GM12878 (cell line): ENCODE measurements at regions not wholly inside any gene's neighbourhood (a gene's known extent, or its start where the extent isn't known, plus 50 kb on each side); places are given as distances from the start of the nearest gene placed in this dataset.

Experiments
- ATAC-seq: fragments of 200-7000 bp; cut with Tn5 transposase; 3 replicates; pipeline ENCODE4 v1.9.1; 2020; ENCODE audit warnings: mild to moderate bottlenecking, moderate library complexity
- BruUV-seq: library from RNA; stranded (reverse); fragments of 400-500 nt; replicated peaks from 2 replicates; lab custom pipeline; 2021; lab: Mats Ljungman, UMichigan
- CTCF ChIA-PET: fragments of 300-600 bp; sonication (Branson Sonifier 250); formaldehyde crosslinking; extraction: SDS; loops from one replicate; lab custom pipeline; 2021; ENCODE audit warnings: inconsistent platforms; lab: Yijun Ruan, JAX
- POLR2A ChIA-PET: fragments of 350-600 bp; formaldehyde crosslinking; extraction: SDS; loops from one replicate; lab custom pipeline; 2021; ENCODE audit warnings: inconsistent platforms; lab: Charles Lee
- RAD21 ChIA-PET: fragments of 300-600 bp; sonication (Branson Sonifier 250); formaldehyde crosslinking; loops from one replicate; lab custom pipeline; 2023; ENCODE audit warnings: antibody characterized with exemption; ENCODE audit not compliant: unreplicated experiment; lab: Charles Lee
- SMC1A ChIA-PET: fragments of 300-600 bp; sonication (Branson Sonifier 250); formaldehyde crosslinking; loops from one replicate; lab custom pipeline; 2023; ENCODE audit not compliant: unreplicated experiment, uncharacterized antibody; lab: Charles Lee
- DNase-seq: peaks from one replicate; pipeline ENCODE4 v3.0.0-alpha.2; 2011; ENCODE audit warnings: low read depth, low spot score
- FAIRE-seq: peaks from 3 replicates; lab custom pipeline; 2011; peaks lifted over from hg19 to GRCh38; lab: Jason Lieb, UNC
- H2AFZ ChIP-seq: 2 replicates; pipeline ENCODE4 v1.6.0; 2011; ENCODE audit warnings: low read depth, low read length, control low read depth; ENCODE audit not compliant: control insufficient read depth
- H3K27ac ChIP-seq: 2 replicates; pipeline ENCODE4 v1.5.1; 2011; ENCODE audit warnings: control low read depth; ENCODE audit not compliant: control insufficient read depth, insufficient read depth
- H3K27me3 ChIP-seq, 2 experiments: replicated peaks in 1 of 2; 2 replicates each; pipeline versions ENCODE4 v1.6.0 to v1.6.1; 2011; ENCODE audit warnings: low read length in 1 of 2; ENCODE audit not compliant: control insufficient read depth in 2 of 2, insufficient read depth in 2 of 2
- H3K36me3 ChIP-seq, 2 experiments: 2 replicates each; pipeline ENCODE4 v1.5.1; 2011; ENCODE audit warnings: low read length in 1 of 2; ENCODE audit not compliant: control insufficient read depth in 2 of 2, insufficient read depth in 2 of 2
- H3K4me1 ChIP-seq: 2 replicates; pipeline ENCODE4 v1.6.1; 2011; ENCODE audit warnings: mild to moderate bottlenecking, low read length, moderate library complexity, mixed read lengths; ENCODE audit not compliant: control insufficient read depth, insufficient read depth
- H3K4me2 ChIP-seq: 2 replicates; pipeline ENCODE4 v1.6.0; 2011; ENCODE audit warnings: control low read depth; ENCODE audit not compliant: control insufficient read depth, insufficient read depth
- H3K4me3 ChIP-seq: fragments of 200-600 bp; sonication (generic); 2 replicates; pipeline ENCODE4 v1.5.1; 2016
- H3K79me2 ChIP-seq: 2 replicates; pipeline ENCODE4 v1.6.0; 2011; ENCODE audit warnings: low read length; ENCODE audit not compliant: control insufficient read depth, insufficient read depth
- H3K9ac ChIP-seq: 2 replicates; pipeline ENCODE4 v1.8.0; 2011; ENCODE audit warnings: low read length, control low read depth, mixed read lengths; ENCODE audit not compliant: control insufficient read depth, insufficient read depth
- H3K9me3 ChIP-seq: replicated peaks from 3 replicates; pipeline ENCODE4 v1.5.1; 2011; ENCODE audit warnings: mild to moderate bottlenecking, low read length; ENCODE audit not compliant: control insufficient read depth, insufficient read depth
- H4K20me1 ChIP-seq: 2 replicates; pipeline ENCODE4 v1.6.0; 2011; ENCODE audit not compliant: control insufficient read depth, insufficient read depth
- ASH2L ChIP-seq: fragments of 300-600, 200-600 bp; sonication (generic); IDR thresholded peaks from 2 replicates; pipeline ENCODE4 v1.6.1; 2017; ENCODE audit warnings: low read depth, mild to moderate bottlenecking, borderline replicate concordance
- MEF2B ChIP-seq: fragments of 450-650 bp; IDR thresholded peaks from 2 replicates; pipeline ENCODE4 v1.6.1; 2018; ENCODE audit warnings: mild to moderate bottlenecking, moderate library complexity; ENCODE audit not compliant: partially characterized antibody, poor library complexity, severe bottlenecking
- MYB ChIP-seq: fragments of 150-350 bp; IDR thresholded peaks from 2 replicates; pipeline ENCODE4 v1.6.1; 2014; ENCODE audit warnings: mild to moderate bottlenecking, low read depth, low read length, borderline replicate concordance
- NRF1 ChIP-seq: conservative IDR thresholded peaks from 2 replicates; pipeline ENCODE4 v1.6.1; 2011; ENCODE audit warnings: mild to moderate bottlenecking, low read depth, low read length, improper control_type of control experiment
- PAX5 ChIP-seq: IDR thresholded peaks from 2 replicates; pipeline ENCODE4 v1.6.1; 2011; ENCODE audit warnings: low read depth, low read length, borderline replicate concordance
- WGBS: methylation state at CpG from one replicate; pipeline ENCODE4 v1.1.6; 2016; ENCODE audit warnings: low lambda C conversion rate; ENCODE audit not compliant: insufficient replicate concordance, insufficient coverage; ENCODE audit errors: missing lambda C conversion rate; 5-methylcytosine and 5-hydroxymethylcytosine counted together
- in situ Hi-C: fragments of 300-500 bp; cut with MboI; formaldehyde crosslinking; loops from 9 replicates; pipeline ENCODE4 v1.14.3; 2018; ENCODE audit warnings: mixed read lengths
- intact Hi-C: fragments of 100-400 bp; cut with micrococcal nuclease; formaldehyde crosslinking; loops from one replicate; pipeline ENCODE4 v1.14.2; 2022; ENCODE audit not compliant: unreplicated experiment
- TF ChIP-seq, protein P1 (sequence below): IDR thresholded peaks from 2 replicates; pipeline ENCODE4 v1.6.1; 2011; ENCODE audit warnings: low read depth, low read length, improper control_type of control experiment, borderline replicate concordance
- TF ChIP-seq, protein P2 (sequence below): fragments of 450-650 bp; IDR thresholded peaks from 2 replicates; pipeline ENCODE4 v1.6.1; 2017; ENCODE audit warnings: antibody characterized with exemption, mild to moderate bottlenecking, moderate library complexity

DNA sequence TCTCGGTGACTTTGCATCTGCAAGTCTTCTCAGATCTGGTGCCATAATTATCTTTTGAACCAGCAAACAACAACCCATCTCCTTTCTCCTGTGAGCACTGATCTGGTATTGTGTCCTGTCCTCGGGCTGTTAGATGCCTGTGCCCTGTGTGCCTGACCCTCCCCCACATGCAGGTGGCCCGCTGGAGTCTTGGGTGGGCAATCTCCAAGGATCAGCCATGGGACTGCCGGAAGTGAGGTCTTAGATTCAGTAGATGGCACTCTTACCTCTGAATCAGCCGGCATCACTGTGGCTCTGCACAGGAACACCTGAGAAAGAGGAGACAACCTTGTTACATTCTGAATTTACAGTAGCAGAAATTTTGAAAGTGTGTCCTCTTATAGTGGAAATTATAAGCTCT is 172.4 kb downstream of the IRX2 start:
- H2AFZ ChIP-seq = no peak overlapping the region
- no peak overlapping the region for H3K9ac ChIP-seq
- in situ Hi-C loops (no loop called here), intact Hi-C loops (no loop called here)
- no peaks in the 10 kb centered on the region; the same call in 2 of the 3 replicates for H3K9me3 ChIP-seq
- ATAC-seq = no peak
- H3K4me3 ChIP-seq = no peak overlapping the region
- no TSS peak for BruUV-seq
- no peaks in the 10 kb centered on the region for H3K79me2 ChIP-seq
- no peaks in the 10 kb centered on the region for H3K36me3 ChIP-seq
- H4K20me1 ChIP-seq = no peaks in the 10 kb centered on the region
- ChIA-PET CTCF (no interaction called here), RAD21 (no interaction called here), SMC1A (no interaction called here), POLR2A (no interaction called here)
- H3K27ac ChIP-seq = no peak overlapping the region
- 30% methylated on average over 5 of the region's 5 CpGs for WGBS
- DNase-seq = no peak
- no peak for FAIRE-seq
- no peaks in the 10 kb centered on the region for H3K4me1 ChIP-seq
- H3K27me3 ChIP-seq = no peaks in the 10 kb centered on the region
- no peak overlapping the region for H3K4me2 ChIP-seq
- TF ChIP-seq MYB = no peak
- no peak for TF ChIP-seq PAX5
- TF ChIP-seq, protein P1, sequence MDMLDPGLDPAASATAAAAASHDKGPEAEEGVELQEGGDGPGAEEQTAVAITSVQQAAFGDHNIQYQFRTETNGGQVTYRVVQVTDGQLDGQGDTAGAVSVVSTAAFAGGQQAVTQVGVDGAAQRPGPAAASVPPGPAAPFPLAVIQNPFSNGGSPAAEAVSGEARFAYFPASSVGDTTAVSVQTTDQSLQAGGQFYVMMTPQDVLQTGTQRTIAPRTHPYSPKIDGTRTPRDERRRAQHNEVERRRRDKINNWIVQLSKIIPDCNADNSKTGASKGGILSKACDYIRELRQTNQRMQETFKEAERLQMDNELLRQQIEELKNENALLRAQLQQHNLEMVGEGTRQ = no peak
- no peak for TF ChIP-seq NRF1
- TF ChIP-seq, protein P2, sequence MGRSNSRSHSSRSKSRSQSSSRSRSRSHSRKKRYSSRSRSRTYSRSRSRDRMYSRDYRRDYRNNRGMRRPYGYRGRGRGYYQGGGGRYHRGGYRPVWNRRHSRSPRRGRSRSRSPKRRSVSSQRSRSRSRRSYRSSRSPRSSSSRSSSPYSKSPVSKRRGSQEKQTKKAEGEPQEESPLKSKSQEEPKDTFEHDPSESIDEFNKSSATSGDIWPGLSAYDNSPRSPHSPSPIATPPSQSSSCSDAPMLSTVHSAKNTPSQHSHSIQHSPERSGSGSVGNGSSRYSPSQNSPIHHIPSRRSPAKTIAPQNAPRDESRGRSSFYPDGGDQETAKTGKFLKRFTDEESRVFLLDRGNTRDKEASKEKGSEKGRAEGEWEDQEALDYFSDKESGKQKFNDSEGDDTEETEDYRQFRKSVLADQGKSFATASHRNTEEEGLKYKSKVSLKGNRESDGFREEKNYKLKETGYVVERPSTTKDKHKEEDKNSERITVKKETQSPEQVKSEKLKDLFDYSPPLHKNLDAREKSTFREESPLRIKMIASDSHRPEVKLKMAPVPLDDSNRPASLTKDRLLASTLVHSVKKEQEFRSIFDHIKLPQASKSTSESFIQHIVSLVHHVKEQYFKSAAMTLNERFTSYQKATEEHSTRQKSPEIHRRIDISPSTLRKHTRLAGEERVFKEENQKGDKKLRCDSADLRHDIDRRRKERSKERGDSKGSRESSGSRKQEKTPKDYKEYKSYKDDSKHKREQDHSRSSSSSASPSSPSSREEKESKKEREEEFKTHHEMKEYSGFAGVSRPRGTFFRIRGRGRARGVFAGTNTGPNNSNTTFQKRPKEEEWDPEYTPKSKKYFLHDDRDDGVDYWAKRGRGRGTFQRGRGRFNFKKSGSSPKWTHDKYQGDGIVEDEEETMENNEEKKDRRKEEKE = no peak
- TF ChIP-seq MEF2B = no peak
- TF ChIP-seq ASH2L = no peak
